ENCODE measurements at regions not wholly inside any gene's neighbourhood (a gene's known extent, or its start where the extent isn't known, plus 50 kb on each side); places are given as distances from the start of the nearest gene placed in this dataset.

DNA sequence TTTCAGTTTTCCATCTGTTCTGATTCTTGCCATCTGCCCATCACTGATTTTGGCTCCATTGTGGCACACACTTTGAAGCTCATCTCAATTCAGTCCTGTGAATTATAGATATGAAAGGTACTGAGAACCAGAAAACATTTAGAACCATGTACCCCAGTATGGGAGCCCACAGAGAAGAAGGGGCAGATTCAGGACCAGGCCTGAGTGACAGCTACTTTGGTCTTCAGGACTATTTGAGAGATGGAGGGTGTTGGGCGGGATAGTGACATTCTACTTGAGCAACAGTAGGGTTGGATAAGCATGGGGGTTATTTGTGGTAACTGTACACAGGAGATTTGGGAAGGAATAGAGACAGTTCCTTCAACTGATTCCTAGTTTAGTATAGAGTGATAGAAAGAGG, 259.2 kb upstream of the MANEA start:
- BruUV-seq (replicated peaks), result no TSS peak
- H3K4me3 ChIP-seq (replicated peaks in 1 of 3; ENCODE audit: insufficient read depth in 1 of 3, low read depth in 2 of 3, low read length in 3 of 3), result no peak overlapping the region
- no peak overlapping the region for H3K9ac ChIP-seq (ENCODE audit: insufficient read depth, low read depth, low read length)
- ChIA-PET CTCF (ENCODE audit: low intra/inter-chr PET ratio, low total read pairs) (no interaction called here), POLR2A (no interaction called here)
- H3K4me2 ChIP-seq (ENCODE audit: low read depth, low read length), result no peak overlapping the region
- DNase-seq (ENCODE audit: low spot score) (no peak), FAIRE-seq (no peak), ATAC-seq (no peak)
- intact Hi-C loops (cut with micrococcal nuclease; ENCODE audit: unreplicated experiment) (no loop called here), in situ Hi-C loops (cut with HindIII; ENCODE audit: extremely low pct_ligation_motif_present, low pct_unique_long_range_greater_than_20kb) (no loop called here)
- no peaks in the 10 kb centered on the region for H4K20me1 ChIP-seq (ENCODE audit: insufficient read depth, low read length)
- no peaks in the 10 kb centered on the region for H3K27me3 ChIP-seq (ENCODE audit: control insufficient read depth in 1 of 2, insufficient read depth in 2 of 2, low read length in 2 of 2)
- WGBS (ENCODE audit: low lambda C conversion rate), result 4% methylated on average over 1 of the region's 1 CpG
- TF ChIP-seq ZNF343 (CRISPR knock-in tag; IDR thresholded peaks at IDR 0.05) (no peak), NCOA5 (CRISPR knock-in tag; IDR thresholded peaks at IDR 0.05) (no peak), ZNF709 (CRISPR knock-in tag; IDR thresholded peaks at IDR 0.05) (no peak), RAD21 (CRISPR knock-in tag; IDR thresholded peaks at IDR 0.05) (no peak), ZSCAN25 (CRISPR knock-in tag; IDR thresholded peaks at IDR 0.05) (no peak), ZNF383 (CRISPR knock-in tag; IDR thresholded peaks at IDR 0.05; ENCODE audit: borderline replicate concordance) (no peak), ZNF614 (CRISPR knock-in tag; IDR thresholded peaks at IDR 0.05; ENCODE audit: borderline replicate concordance) (no peak), RXRA (CRISPR knock-in tag; IDR thresholded peaks at IDR 0.05) (no peak), ZNF326 (CRISPR knock-in tag; IDR thresholded peaks at IDR 0.05; ENCODE audit: borderline replicate concordance) (no peak)
- no peaks in the 10 kb centered on the region for H3K4me1 ChIP-seq (ENCODE audit: insufficient read depth, low read length)
- no peak overlapping the region for H3K27ac ChIP-seq (ENCODE audit: extremely low read length, insufficient read depth, low read length)
- no peaks in the 10 kb centered on the region for H3K79me2 ChIP-seq (ENCODE audit: insufficient read depth, low read length)
- no peak overlapping the region for H2AFZ ChIP-seq (ENCODE audit: low read length)
- no peaks in the 10 kb centered on the region for H3K9me3 ChIP-seq (ENCODE audit: low read length)
- no peaks in the 10 kb centered on the region for H3K36me3 ChIP-seq (replicated peaks in 1 of 2; ENCODE audit: control insufficient read depth in 1 of 2, insufficient read depth in 2 of 2, low read length in 2 of 2)

DNA sequence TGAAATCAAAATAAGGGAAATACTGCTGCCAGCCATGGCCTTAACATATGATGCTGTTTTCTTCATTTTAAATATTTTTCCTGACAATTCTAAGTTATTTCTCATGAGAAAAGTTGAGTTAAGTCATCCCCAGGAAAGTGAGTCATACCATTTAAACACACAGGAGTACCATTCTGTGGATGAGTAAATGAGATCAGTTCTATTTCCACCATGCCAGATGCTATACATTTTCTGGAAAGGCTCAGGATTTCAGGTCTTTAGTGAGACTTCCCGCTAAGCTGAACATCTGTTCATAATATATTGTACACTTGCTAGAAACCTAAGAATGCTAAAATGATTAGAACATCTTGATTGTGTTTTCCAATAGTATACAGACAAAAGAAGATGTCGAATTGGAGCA, 256.2 kb upstream of the MANEA start:
- H4K20me1 ChIP-seq (ENCODE audit: insufficient read depth, low read length), result no peaks in the 10 kb centered on the region
- in situ Hi-C loops (cut with HindIII; ENCODE audit: extremely low pct_ligation_motif_present, low pct_unique_long_range_greater_than_20kb) (no loop called here), intact Hi-C loops (cut with micrococcal nuclease; ENCODE audit: unreplicated experiment) (no loop called here)
- H3K27ac ChIP-seq (ENCODE audit: extremely low read length, insufficient read depth, low read length), result no peak overlapping the region
- no peak overlapping the region for H2AFZ ChIP-seq (ENCODE audit: low read length)
- no TSS peak for BruUV-seq (replicated peaks)
- ChIA-PET CTCF (ENCODE audit: low intra/inter-chr PET ratio, low total read pairs) (no interaction called here), POLR2A (no interaction called here)
- H3K36me3 ChIP-seq (replicated peaks in 1 of 2; ENCODE audit: control insufficient read depth in 1 of 2, insufficient read depth in 2 of 2, low read length in 2 of 2), result no peaks in the 10 kb centered on the region
- no peaks in the 10 kb centered on the region for H3K27me3 ChIP-seq (ENCODE audit: control insufficient read depth in 1 of 2, insufficient read depth in 2 of 2, low read length in 2 of 2)
- no peak overlapping the region for H3K4me3 ChIP-seq (replicated peaks in 1 of 3; ENCODE audit: insufficient read depth in 1 of 3, low read depth in 2 of 3, low read length in 3 of 3)
- no peak for DNase-seq (ENCODE audit: low spot score)
- H3K79me2 ChIP-seq (ENCODE audit: insufficient read depth, low read length), result no peaks in the 10 kb centered on the region
- TF ChIP-seq MTF2 (CRISPR knock-in tag; IDR thresholded peaks at IDR 0.05; ENCODE audit: borderline replicate concordance) (no peak), PITX1 (CRISPR knock-in tag; IDR thresholded peaks at IDR 0.05) (no peak), THAP7 (CRISPR knock-in tag; IDR thresholded peaks at IDR 0.05) (no peak), THAP9 (CRISPR knock-in tag; IDR thresholded peaks at IDR 0.05; ENCODE audit: borderline replicate concordance) (no peak), IKZF4 (CRISPR knock-in tag; IDR thresholded peaks at IDR 0.05; ENCODE audit: borderline replicate concordance, low read depth, not compliant biosample characterization) (no peak)
- TF ChIP-seq, protein P1, sequence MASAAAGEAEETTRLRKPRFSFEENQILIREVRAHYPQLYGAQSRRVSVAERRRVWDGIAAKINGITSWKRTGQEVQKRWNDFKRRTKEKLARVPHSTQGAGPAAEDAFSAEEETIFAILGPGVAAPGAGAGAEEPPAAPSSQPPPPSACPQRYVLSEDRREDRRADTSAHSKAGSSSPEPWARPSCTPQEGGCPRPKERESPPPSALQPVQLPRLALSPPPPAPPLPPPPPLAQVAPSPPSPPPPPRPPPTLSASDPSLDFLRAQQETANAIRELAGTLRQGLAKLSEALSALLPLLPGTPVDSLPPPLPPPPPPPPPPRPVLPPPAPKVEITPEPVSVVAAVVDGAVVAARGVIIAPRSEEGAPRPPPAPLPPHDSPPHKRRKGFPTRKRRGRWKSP (CRISPR knock-in tag; IDR thresholded peaks at IDR 0.05), result no peak
- H3K9ac ChIP-seq (ENCODE audit: insufficient read depth, low read depth, low read length), result no peak overlapping the region
- H3K4me1 ChIP-seq (ENCODE audit: insufficient read depth, low read length), result no peaks in the 10 kb centered on the region
- no peaks in the 10 kb centered on the region for H3K9me3 ChIP-seq (ENCODE audit: low read length)
- no peak overlapping the region for H3K4me2 ChIP-seq (ENCODE audit: low read depth, low read length)
- 0% methylated on average over 2 of the region's 2 CpGs for WGBS (ENCODE audit: low lambda C conversion rate)
- FAIRE-seq, result no peak
- no peak for ATAC-seq
